ENCODE measurements at regions not wholly inside any gene's neighbourhood (a gene's known extent, or its start where the extent isn't known, plus 50 kb on each side); places are given as distances from the start of the nearest gene placed in this dataset.

DNA sequence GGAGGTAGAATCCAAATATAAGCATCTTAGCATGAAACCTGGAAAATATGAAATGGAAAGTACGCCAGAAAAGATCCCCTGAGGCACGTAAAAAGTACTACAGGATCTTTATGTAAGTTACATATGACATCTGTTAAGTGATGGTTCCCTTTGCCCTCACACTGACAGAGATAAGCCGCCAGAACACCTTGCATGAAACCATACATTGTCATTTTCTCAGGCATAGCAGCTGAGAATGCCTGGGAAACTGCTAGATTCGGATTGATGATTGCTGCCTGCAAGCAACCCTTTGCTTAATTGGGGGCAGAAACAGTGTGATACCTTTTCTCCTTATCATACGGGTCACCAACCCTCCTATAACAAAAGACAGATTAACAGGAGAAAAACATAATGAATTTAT, 826.6 kb upstream of the LRRN3 start:
- no peaks in the 10 kb centered on the region for H3K4me1 ChIP-seq (ENCODE audit: insufficient read depth, low read length)
- CTCF ChIA-PET (ENCODE audit: low intra/inter-chr PET ratio, low total read pairs): no interaction called here
- WGBS (ENCODE audit: low lambda C conversion rate): 4% methylated on average over 5 of the region's 5 CpGs
- no peaks in the 10 kb centered on the region for H4K20me1 ChIP-seq (ENCODE audit: insufficient read depth, low read length)
- H3K27ac ChIP-seq (ENCODE audit: extremely low read length, insufficient read depth, low read length): no peak overlapping the region
- intact Hi-C loops (cut with micrococcal nuclease; ENCODE audit: unreplicated experiment) (no loop called here), in situ Hi-C loops (cut with HindIII; ENCODE audit: extremely low pct_ligation_motif_present, low pct_unique_long_range_greater_than_20kb) (no loop called here)
- H3K4me3 ChIP-seq (replicated peaks in 1 of 3; ENCODE audit: insufficient read depth in 1 of 3, low read depth in 2 of 3, low read length in 3 of 3): no peak overlapping the region
- FAIRE-seq: no peak
- ATAC-seq: no peak
- BruUV-seq (replicated peaks): no TSS peak
- H2AFZ ChIP-seq (ENCODE audit: low read length): no peak overlapping the region
- no peaks in the 10 kb centered on the region for H3K27me3 ChIP-seq (ENCODE audit: control insufficient read depth in 1 of 2, insufficient read depth in 2 of 2, low read length in 2 of 2)
- TF ChIP-seq CREM (IDR thresholded peaks at IDR 0.05) (no peak), CREM (CRISPR knock-in tag; IDR thresholded peaks at IDR 0.05) (no peak), ZNF83 (CRISPR knock-in tag; IDR thresholded peaks at IDR 0.05; ENCODE audit: borderline replicate concordance) (no peak), NFRKB (IDR thresholded peaks at IDR 0.05) (no peak)
- H3K4me2 ChIP-seq (ENCODE audit: low read depth, low read length): no peak overlapping the region
- DNase-seq (ENCODE audit: low spot score): no peak
- POLR2A ChIA-PET: no interaction called here
- H3K79me2 ChIP-seq (ENCODE audit: insufficient read depth, low read length): no peaks in the 10 kb centered on the region
- H3K9me3 ChIP-seq (ENCODE audit: low read length): no peaks in the 10 kb centered on the region
- H3K9ac ChIP-seq (ENCODE audit: insufficient read depth, low read depth, low read length): no peak overlapping the region
- no peaks in the 10 kb centered on the region for H3K36me3 ChIP-seq (replicated peaks in 1 of 2; ENCODE audit: control insufficient read depth in 1 of 2, insufficient read depth in 2 of 2, low read length in 2 of 2)

DNA sequence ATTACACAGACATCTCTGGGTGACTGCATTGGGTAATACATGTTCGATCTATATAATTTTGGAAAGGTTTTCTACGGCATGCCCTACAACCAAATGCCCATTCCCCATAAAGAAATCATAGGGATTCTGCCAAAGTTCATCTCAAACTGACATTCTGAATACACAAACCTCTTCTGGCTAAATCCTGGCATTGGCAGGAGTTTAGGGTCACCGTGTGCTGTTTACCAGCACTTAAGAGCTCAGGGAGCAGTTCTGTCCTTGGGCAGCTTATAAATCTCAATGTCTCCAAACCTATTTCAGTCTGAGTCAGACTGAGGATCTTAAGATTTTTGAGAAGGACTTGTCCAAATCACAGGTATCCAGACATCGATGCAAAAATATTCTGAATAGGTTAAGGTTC, 809.6 kb upstream of the LRRN3 start:
- in situ Hi-C loops (cut with HindIII; ENCODE audit: extremely low pct_ligation_motif_present, low pct_unique_long_range_greater_than_20kb): no loop called here
- no peak for DNase-seq (ENCODE audit: low spot score)
- H3K4me2 ChIP-seq (ENCODE audit: low read depth, low read length): no peak overlapping the region
- intact Hi-C loops (cut with micrococcal nuclease; ENCODE audit: unreplicated experiment): no loop called here
- no peak for TF ChIP-seq PRPF4 (IDR thresholded peaks at IDR 0.05; ENCODE audit: low read depth, low read length, poor library complexity, severe bottlenecking)
- TF ChIP-seq ZNF550 (CRISPR knock-in tag; IDR thresholded peaks at IDR 0.05; ENCODE audit: borderline replicate concordance): no peak
- no peak for TF ChIP-seq IKZF1 (IDR thresholded peaks at IDR 0.05)
- no peak for TF ChIP-seq ZNF547 (CRISPR knock-in tag; IDR thresholded peaks at IDR 0.05)
- no peak for TF ChIP-seq SMARCC2 (IDR thresholded peaks at IDR 0.05)
- TF ChIP-seq FOXK2 (IDR thresholded peaks at IDR 0.05): no peak
- TF ChIP-seq ZNF264 (CRISPR knock-in tag; IDR thresholded peaks at IDR 0.05): no peak
- TF ChIP-seq SCMH1 (CRISPR knock-in tag; IDR thresholded peaks at IDR 0.05; ENCODE audit: borderline replicate concordance): no peak
- TF ChIP-seq DNMT1 (CRISPR knock-in tag; IDR thresholded peaks at IDR 0.05): no peak
- TF ChIP-seq FLYWCH1 (CRISPR knock-in tag; IDR thresholded peaks at IDR 0.05): no peak
- TF ChIP-seq ZNF607 (CRISPR knock-in tag; IDR thresholded peaks at IDR 0.05; ENCODE audit: borderline replicate concordance): no peak
- no peak for TF ChIP-seq HDAC2 (CRISPR knock-in tag; IDR thresholded peaks at IDR 0.05)
- TF ChIP-seq, protein P1, sequence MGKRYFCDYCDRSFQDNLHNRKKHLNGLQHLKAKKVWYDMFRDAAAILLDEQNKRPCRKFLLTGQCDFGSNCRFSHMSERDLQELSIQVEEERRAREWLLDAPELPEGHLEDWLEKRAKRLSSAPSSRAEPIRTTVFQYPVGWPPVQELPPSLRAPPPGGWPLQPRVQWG (CRISPR knock-in tag; IDR thresholded peaks at IDR 0.05; ENCODE audit: borderline replicate concordance, low read depth): no peak
- TF ChIP-seq, protein P2, sequence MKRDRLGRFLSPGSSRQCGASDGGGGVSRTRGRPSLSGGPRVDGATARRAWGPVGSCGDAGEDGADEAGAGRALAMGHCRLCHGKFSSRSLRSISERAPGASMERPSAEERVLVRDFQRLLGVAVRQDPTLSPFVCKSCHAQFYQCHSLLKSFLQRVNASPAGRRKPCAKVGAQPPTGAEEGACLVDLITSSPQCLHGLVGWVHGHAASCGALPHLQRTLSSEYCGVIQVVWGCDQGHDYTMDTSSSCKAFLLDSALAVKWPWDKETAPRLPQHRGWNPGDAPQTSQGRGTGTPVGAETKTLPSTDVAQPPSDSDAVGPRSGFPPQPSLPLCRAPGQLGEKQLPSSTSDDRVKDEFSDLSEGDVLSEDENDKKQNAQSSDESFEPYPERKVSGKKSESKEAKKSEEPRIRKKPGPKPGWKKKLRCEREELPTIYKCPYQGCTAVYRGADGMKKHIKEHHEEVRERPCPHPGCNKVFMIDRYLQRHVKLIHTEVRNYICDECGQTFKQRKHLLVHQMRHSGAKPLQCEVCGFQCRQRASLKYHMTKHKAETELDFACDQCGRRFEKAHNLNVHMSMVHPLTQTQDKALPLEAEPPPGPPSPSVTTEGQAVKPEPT (CRISPR knock-in tag; IDR thresholded peaks at IDR 0.05; ENCODE audit: low read depth): no peak
- no peak for TF ChIP-seq RBM39 (IDR thresholded peaks at IDR 0.05; ENCODE audit: low read depth, low read length, poor library complexity, severe bottlenecking)
- H3K4me1 ChIP-seq (ENCODE audit: insufficient read depth, low read length): no peaks in the 10 kb centered on the region
- no TSS peak for BruUV-seq (replicated peaks)
- no peak overlapping the region for H3K4me3 ChIP-seq (replicated peaks in 1 of 3; ENCODE audit: insufficient read depth in 1 of 3, low read depth in 2 of 3, low read length in 3 of 3)
- no peak for ATAC-seq
- H3K9ac ChIP-seq (ENCODE audit: insufficient read depth, low read depth, low read length): no peak overlapping the region
- no peak overlapping the region for H3K27ac ChIP-seq (ENCODE audit: extremely low read length, insufficient read depth, low read length)
- no peaks in the 10 kb centered on the region for H4K20me1 ChIP-seq (ENCODE audit: insufficient read depth, low read length)
- POLR2A ChIA-PET: no interaction called here
- no peaks in the 10 kb centered on the region for H3K79me2 ChIP-seq (ENCODE audit: insufficient read depth, low read length)
- no peak overlapping the region for H2AFZ ChIP-seq (ENCODE audit: low read length)
- FAIRE-seq: no peak
- CTCF ChIA-PET (ENCODE audit: low intra/inter-chr PET ratio, low total read pairs): no interaction called here
- no peaks in the 10 kb centered on the region for H3K9me3 ChIP-seq (ENCODE audit: low read length)
- 4% methylated on average over 4 of the region's 4 CpGs for WGBS (ENCODE audit: low lambda C conversion rate)
- no peaks in the 10 kb centered on the region for H3K36me3 ChIP-seq (replicated peaks in 1 of 2; ENCODE audit: control insufficient read depth in 1 of 2, insufficient read depth in 2 of 2, low read length in 2 of 2)
- no peaks in the 10 kb centered on the region for H3K27me3 ChIP-seq (ENCODE audit: control insufficient read depth in 1 of 2, insufficient read depth in 2 of 2, low read length in 2 of 2)
